Astrocyte of the cerebellum (primary cell): ENCODE measurements at regions not wholly inside any gene's neighbourhood (a gene's known extent, or its start where the extent isn't known, plus 50 kb on each side); places are given as distances from the start of the nearest gene placed in this dataset.

Experiments used
- DNase-seq: peaks from one replicate; pipeline ENCODE4 v3.0.0-alpha.2; 2011; ENCODE audit warnings: low read depth
- H3K4me3 ChIP-seq: 2 replicates; pipeline ENCODE4 v1.5.1; 2011; ENCODE audit warnings: mild to moderate bottlenecking, low read depth, low read length, moderate library complexity
- in situ Hi-C: cut with HindIII; loops from 2 replicates; pipeline ENCODE4 v1.10.0; 2017; ENCODE audit warnings: low sequenced_read_pairs
- TF ChIP-seq, protein P1 (sequence below): IDR thresholded peaks from 2 replicates; pipeline ENCODE4 v1.5.1; 2012; ENCODE audit warnings: low read length, low read depth, moderate library complexity, mild to moderate bottlenecking; ENCODE audit errors: missing control alignments

DNA sequence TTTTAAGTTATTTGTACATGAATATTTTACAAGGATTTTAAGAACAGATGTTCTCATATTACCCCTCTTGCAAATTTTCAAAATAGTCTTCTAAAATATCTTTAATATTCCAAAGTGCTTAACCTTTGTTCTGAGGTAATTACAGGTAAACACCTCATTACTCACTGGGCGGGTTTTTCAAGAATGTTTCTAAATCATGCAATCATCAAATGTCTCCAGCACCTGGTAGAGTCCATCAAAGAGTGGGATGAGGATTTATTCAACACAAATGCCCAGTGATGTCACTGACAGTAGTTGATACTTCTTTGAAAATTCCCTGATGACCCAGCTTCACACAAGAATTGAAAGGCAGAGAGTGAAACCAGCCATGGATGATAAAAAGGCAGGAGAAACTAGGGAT, 114.4 kb downstream of the SEC61B start:
- TF ChIP-seq, protein P1, sequence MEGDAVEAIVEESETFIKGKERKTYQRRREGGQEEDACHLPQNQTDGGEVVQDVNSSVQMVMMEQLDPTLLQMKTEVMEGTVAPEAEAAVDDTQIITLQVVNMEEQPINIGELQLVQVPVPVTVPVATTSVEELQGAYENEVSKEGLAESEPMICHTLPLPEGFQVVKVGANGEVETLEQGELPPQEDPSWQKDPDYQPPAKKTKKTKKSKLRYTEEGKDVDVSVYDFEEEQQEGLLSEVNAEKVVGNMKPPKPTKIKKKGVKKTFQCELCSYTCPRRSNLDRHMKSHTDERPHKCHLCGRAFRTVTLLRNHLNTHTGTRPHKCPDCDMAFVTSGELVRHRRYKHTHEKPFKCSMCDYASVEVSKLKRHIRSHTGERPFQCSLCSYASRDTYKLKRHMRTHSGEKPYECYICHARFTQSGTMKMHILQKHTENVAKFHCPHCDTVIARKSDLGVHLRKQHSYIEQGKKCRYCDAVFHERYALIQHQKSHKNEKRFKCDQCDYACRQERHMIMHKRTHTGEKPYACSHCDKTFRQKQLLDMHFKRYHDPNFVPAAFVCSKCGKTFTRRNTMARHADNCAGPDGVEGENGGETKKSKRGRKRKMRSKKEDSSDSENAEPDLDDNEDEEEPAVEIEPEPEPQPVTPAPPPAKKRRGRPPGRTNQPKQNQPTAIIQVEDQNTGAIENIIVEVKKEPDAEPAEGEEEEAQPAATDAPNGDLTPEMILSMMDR = no peak
- DNase-seq = no peak

DNA sequence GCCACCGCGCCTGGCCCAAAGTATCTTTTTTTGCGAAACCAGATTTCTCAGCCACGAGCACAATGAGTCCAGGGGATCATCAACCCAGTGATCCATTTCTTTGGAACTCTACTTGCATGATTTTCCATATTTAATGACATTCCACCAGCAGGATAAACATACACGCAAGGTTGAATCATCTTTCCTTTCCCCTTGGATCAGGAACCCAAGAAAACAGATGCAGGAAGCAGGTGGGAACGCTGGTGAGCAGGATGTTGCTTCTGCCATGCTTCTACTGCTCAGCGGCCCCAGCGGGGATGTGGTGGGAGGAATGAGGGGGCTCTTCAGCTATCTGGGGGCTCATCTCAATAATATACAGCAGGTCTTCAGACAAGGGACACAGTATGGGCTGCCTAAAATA, 118.2 kb downstream of the SEC61B start:
- DNase-seq = no peak
- in situ Hi-C loops = no loop called here
- H3K4me3 ChIP-seq = no peak overlapping the region
- TF ChIP-seq, protein P1 = no peak

More for the DNA sequence above, 114.4 kb downstream of the SEC61B start:
- H3K4me3 ChIP-seq = no peak overlapping the region
- in situ Hi-C loops = no loop called here

DNA sequence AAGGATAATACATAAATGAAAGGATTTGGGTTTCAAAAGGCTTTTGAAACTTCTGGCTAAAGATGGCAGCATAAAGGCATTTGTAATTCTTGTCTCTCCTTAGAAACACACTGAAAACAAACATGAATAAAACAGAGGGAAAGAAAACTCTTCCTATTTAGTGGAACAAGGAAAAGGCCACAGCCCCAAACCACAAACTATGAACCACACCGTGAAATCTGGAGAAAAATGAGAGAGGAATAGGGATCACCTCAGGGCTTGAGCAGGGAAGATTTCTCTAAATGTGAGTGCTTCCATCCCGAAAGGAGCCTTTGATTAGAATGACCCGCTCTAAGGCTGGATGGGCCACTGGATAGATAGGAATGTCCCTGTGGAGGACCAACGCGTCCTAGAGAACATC, 119.6 kb downstream of the SEC61B start:
- no peak for DNase-seq
- TF ChIP-seq, protein P1 = no peak
- no peak overlapping the region for H3K4me3 ChIP-seq
- in situ Hi-C loops = no loop called here

GRCh38 chr9:99345451-99345850, 123.4 kb downstream of the SEC61B start:
- TF ChIP-seq, protein P1 = no peak
- no peak for DNase-seq

GRCh38 chr9:99345942-99346341, 123.9 kb downstream of the SEC61B start:
- no peak for DNase-seq
- H3K4me3 ChIP-seq = no peak overlapping the region
- TF ChIP-seq, protein P1 = no peak
- in situ Hi-C loops = no loop called here

More at GRCh38 chr9:99345451-99345850, 123.4 kb downstream of the SEC61B start:
- in situ Hi-C loops = no loop called here
- H3K4me3 ChIP-seq = no peak overlapping the region

DNA sequence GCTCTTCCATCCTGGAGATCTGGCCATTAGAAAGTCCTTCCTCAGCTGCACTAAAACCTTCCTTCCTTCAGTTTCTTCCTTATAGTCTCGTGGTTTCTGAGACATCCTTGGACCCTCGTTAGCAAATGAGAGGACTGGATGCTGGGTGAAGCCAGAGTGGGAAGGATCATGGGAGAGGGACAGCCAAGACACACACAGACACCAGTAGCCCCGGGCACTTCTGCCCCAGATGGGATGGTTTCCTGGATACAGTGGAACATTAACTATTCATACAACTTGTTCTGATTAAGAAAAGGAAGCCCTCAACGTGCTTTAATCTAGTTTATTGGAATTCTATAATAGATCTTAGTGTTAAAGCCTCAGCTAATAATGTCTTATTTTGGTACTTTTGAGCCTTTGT, 125.5 kb downstream of the SEC61B start:
- no peak for DNase-seq
- no peak overlapping the region for H3K4me3 ChIP-seq
- TF ChIP-seq, protein P1 = no peak
- in situ Hi-C loops = no loop called here

DNA sequence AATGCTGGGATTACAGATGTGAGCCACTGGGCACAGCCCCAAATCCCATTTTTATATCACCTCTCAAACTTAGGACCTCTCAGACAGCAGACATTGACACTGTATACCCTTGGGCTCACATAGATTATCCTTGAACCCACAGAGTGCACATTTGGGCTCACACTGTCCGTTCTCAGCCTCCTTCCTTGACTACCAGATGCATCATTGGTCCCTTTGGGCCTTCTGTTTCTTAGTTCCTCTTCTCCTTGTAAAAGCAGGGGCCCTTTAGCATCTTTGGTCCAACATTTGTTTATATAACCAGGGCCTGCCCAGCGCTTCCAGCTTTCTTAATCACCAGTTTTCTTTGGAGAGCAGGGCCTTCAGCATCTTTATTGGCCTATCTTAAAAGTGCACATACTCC, 126.2 kb downstream of the SEC61B start:
- in situ Hi-C loops = no loop called here
- no peak overlapping the region for H3K4me3 ChIP-seq
- no peak for DNase-seq
- TF ChIP-seq, protein P1 = no peak
